GM10248 (cell line): ENCODE measurements at regions not wholly inside any gene's neighbourhood (a gene's known extent, or its start where the extent isn't known, plus 50 kb on each side); places are given as distances from the start of the nearest gene placed in this dataset.
"Not testable (repeated sequence)": the region's sequence is repeated elsewhere in the genome, so short reads cannot be mapped to it uniquely, and the experiment has no call there.

Experiments used
- CTCF ChIA-PET: fragments of 300-600 bp; sonication (Branson Sonifier 250); formaldehyde crosslinking; extraction: SDS; loops from one replicate; lab custom pipeline; 2021; ENCODE audit warnings: antibody characterized with exemption; lab: Yijun Ruan, JAX
- POLR2A ChIA-PET: fragments of 350-650 bp; sonication (Branson Sonifier 250); formaldehyde crosslinking; extraction: SDS; loops from one replicate; lab custom pipeline; 2020; ENCODE audit warnings: antibody characterized with exemption; lab: Yijun Ruan, JAX
- DNase-seq: peaks from one replicate; pipeline ENCODE4 v3.0.0; 2012; ENCODE audit errors: extremely low spot score
- CTCF ChIP-seq: IDR thresholded peaks from 2 replicates; pipeline ENCODE4 v1.5.1; 2012; ENCODE audit warnings: mild to moderate bottlenecking, low read depth; ENCODE audit errors: extremely low read depth, missing control alignments, control extremely low read depth

- no peak for DNase-seq
- ChIA-PET CTCF (interaction anchor here (0.9 kb wide), 1 partner anchor 19 kb away, joined by 3 read pairs; no protein-coding TSS in a partner anchor), POLR2A (no interaction called here)
- TF ChIP-seq CTCF, result no peak
Observed at GRCh38 chr13:82187227-82187626, 1695.0 kb downstream of the SLITRK1 start.

DNA sequence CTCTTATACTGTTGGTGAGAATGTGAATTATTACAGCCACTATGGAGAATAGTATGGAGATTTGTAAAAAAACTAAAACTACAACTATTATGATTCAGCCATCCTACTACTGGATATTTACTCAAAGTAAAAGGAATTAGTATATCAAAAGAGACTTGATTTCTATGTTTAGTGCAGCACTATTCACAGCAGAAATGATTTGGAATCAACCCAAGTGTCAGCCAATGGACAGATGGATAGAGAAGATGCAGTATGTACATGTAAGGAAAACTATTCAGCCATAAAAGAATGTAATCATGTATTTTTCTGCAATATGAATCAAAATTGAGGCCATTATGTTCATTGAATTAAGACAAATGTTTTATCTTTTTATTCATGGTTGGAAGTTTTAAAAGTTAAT is 1705.5 kb downstream of the SLITRK1 start:
- no peak for DNase-seq
- POLR2A ChIA-PET, result no interaction called here
- no peak for TF ChIP-seq CTCF
- CTCF ChIA-PET, result no interaction called here

- CTCF ChIA-PET, result interaction anchor here (1.6 kb wide), 1 partner anchor 16 kb away, joined by 3 read pairs; no protein-coding TSS in a partner anchor
- POLR2A ChIA-PET, result no interaction called here
- DNase-seq, result no peak
- no peak for TF ChIP-seq CTCF
Observed at GRCh38 chr13:82165396-82166174, 1716.7 kb downstream of the SLITRK1 start.

DNA sequence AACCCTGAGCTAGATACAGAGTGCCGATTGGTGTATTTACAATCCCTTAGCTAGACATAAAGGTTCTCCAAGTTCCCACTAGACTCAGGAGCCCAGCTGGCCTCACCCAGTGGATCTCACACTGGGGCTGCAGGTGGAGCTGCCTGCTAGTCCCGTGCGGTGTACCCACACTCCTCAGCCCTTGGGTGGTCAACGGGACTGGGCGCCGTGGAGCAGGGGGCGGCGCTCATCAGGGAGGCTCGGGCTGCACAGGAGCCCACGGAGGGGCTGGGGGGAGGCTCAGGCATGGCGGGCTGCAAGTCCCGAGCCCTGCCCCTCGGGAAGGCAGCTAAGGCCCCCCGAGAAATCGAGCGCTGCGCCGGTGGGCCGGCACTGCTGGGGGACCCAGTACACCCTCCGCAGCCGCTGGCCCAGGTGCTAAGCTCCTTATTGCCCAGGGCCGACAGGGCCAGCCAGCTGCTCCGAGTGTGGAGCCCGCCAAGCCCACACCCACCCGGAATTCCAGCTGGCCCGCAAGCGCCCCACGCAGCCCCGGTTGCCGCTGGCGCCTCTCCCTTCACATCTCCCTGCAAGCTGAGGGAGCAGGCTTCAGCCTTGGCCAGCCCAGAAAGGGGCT is 1717.4 kb downstream of the SLITRK1 start:
- CTCF ChIA-PET, result interaction anchor here (1.6 to 1.7 kb wide), 2 partner anchors 16 to 21 kb away, joined by 3 to 4 read pairs; no protein-coding TSS in a partner anchor
- POLR2A ChIA-PET, result not testable (repeated sequence)

GRCh38 chr13:82147526-82147925 is 1734.7 kb downstream of the SLITRK1 start:
- CTCF ChIA-PET, result no interaction called here
- POLR2A ChIA-PET, result no interaction called here
- no peak for TF ChIP-seq CTCF
- DNase-seq, result no peak

More for the DNA sequence above, 1717.4 kb downstream of the SLITRK1 start:
- DNase-seq, result not testable (repeated sequence)

- DNase-seq, result no peak
- no peak for TF ChIP-seq CTCF
- ChIA-PET POLR2A (no interaction called here), CTCF (no interaction called here)
Observed at GRCh38 chr13:82136880-82137279, 1745.4 kb downstream of the SLITRK1 start.

DNA sequence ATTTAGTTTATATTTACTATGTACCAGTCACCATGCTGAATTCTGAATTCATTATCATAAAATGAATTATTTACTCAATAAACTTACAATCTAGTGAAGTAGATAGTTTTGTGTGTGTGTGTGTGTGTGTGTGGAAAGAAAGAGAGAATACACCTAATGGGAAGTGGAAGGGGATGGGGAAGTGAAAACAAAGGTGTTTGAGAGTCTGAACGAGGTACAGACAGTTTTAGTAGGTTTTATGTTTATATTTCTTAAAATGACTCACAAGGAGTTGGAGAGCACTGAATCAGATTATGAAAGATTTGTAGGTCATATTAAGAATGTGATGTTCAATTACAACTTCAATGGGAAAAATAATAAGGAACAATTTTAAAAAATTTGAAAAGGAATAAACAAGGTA is 1753.0 kb downstream of the SLITRK1 start:
- ChIA-PET CTCF (no interaction called here), POLR2A (no interaction called here)
- TF ChIP-seq CTCF, result no peak
- no peak for DNase-seq
